Lung (tissue), 11 donors: ENCODE measurements at regions not wholly inside any gene's neighbourhood (a gene's known extent, or its start where the extent isn't known, plus 50 kb on each side); places are given as distances from the start of the nearest gene placed in this dataset.
"Not testable (repeated sequence)": the region's sequence is repeated elsewhere in the genome, so short reads cannot be mapped to it uniquely, and the experiment has no call there.

Experiments
- ATAC-seq: fragments of 200-7000 bp; cut with Tn5 transposase; one replicate; pipeline ENCODE4 v1.9.1; 2020; ENCODE audit warnings: moderate number of reproducible peaks; ENCODE audit not compliant: insufficient read depth, low FRiP score
- DNase-seq, 3 donors: peaks; one replicate each; pipeline ENCODE4 v3.0.0-alpha.2; 2013 to 2017
- H3K27ac ChIP-seq, 2 donors: one replicate each; pipeline ENCODE4 v1.5.1; 2013; ENCODE audit warnings: mild to moderate bottlenecking in 2 of 2, moderate library complexity in 2 of 2, control low read depth in 1 of 2, inconsistent platforms in 1 of 2, low read depth in 1 of 2, low read length in 1 of 2
- H3K27me3 ChIP-seq, 3 donors: one replicate each; pipeline ENCODE4 v1.5.1; 2013; ENCODE audit warnings: low read length in 2 of 3; ENCODE audit not compliant: control insufficient read depth in 3 of 3, insufficient read depth in 3 of 3
- H3K36me3 ChIP-seq, 4 donors: one replicate each; pipeline ENCODE4 v1.5.1; 2013; ENCODE audit warnings: low read length in 4 of 4, mild to moderate bottlenecking in 1 of 4, moderate library complexity in 1 of 4; ENCODE audit not compliant: control insufficient read depth in 4 of 4, insufficient read depth in 4 of 4
- H3K4me1 ChIP-seq, 5 donors: one replicate each; pipeline ENCODE4 v1.5.1; 2013; ENCODE audit warnings: low read length in 5 of 5, mild to moderate bottlenecking in 2 of 5, moderate library complexity in 1 of 5; ENCODE audit not compliant: control insufficient read depth in 5 of 5, insufficient read depth in 5 of 5
- H3K4me3 ChIP-seq: one replicate; pipeline ENCODE4 v1.5.1; 2013; ENCODE audit warnings: mild to moderate bottlenecking, control low read depth, moderate library complexity
- H3K9ac ChIP-seq, 2 donors: one replicate each; pipeline ENCODE4 v1.5.1; 2013; ENCODE audit warnings: low read length in 2 of 2, control low read depth in 1 of 2; ENCODE audit not compliant: insufficient read depth in 1 of 2
- H3K9me3 ChIP-seq, 4 donors: one replicate each; pipeline ENCODE4 v1.5.1; 2013; ENCODE audit warnings: low read length in 3 of 4, mild to moderate bottlenecking in 1 of 4, moderate library complexity in 1 of 4; ENCODE audit not compliant: control insufficient read depth in 4 of 4, insufficient read depth in 3 of 4
- CTCF ChIP-seq: IDR thresholded peaks from 2 replicates; pipeline ENCODE4 v1.5.1; 2012; ENCODE audit warnings: mild to moderate bottlenecking; ENCODE audit errors: control extremely low read depth, extremely low read depth
- WGBS, 2 donors: extraction: QIAGEN DNeasy Blood & Tissue Kit; methylation state at CpG; one replicate each; pipeline ENCODE4 v1.1.7; 2013; 5-methylcytosine and 5-hydroxymethylcytosine counted together
- donor health status: control.
- donor health status: control.
- donor health status: Bipolar disorder and iron deficiency.
- donor health status: healthy.
- donor health status: DM: yes; HTN: yes; CAD: no.

DNA sequence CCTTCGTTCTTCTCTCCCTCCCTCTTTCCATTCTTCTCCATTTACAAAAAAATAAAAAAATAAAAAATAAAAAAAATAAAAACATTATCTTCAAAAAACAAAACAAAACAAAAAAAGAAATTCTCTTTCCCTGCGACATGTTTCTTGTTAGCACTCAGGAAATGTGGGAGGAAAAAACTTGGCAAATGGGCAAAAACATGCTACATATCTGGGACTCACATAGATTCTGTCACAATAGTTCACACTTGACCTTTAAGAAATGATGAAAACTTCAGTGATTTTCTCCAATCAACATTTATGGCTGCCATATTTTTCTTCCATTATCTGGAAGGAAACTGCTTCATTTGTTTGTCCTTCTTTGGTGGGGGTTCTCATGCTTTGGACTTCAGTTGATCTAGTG, 109.3 kb downstream of the PRKAB2 start:
- Histone ChIP-seq H3K36me3 (no peaks in the 10 kb centered on the region), H3K27me3 (no peaks in the 10 kb centered on the region), H3K4me3 (no peak overlapping the region), H3K9me3 (peaks cover 0 to 4% (median 0%) of the 10 kb centered on the region in 4 donors), H3K4me1 (no peaks in the 10 kb centered on the region), H3K27ac (no peak overlapping the region), H3K9ac (no peak overlapping the region)
- no peak for TF ChIP-seq CTCF
- WGBS, 2 donors, result 53 to 82% methylated on average over 2 of the region's 2 CpGs
- DNase-seq (peak in 1 of 3 donors; percentile 91), ATAC-seq (no peak)

DNA sequence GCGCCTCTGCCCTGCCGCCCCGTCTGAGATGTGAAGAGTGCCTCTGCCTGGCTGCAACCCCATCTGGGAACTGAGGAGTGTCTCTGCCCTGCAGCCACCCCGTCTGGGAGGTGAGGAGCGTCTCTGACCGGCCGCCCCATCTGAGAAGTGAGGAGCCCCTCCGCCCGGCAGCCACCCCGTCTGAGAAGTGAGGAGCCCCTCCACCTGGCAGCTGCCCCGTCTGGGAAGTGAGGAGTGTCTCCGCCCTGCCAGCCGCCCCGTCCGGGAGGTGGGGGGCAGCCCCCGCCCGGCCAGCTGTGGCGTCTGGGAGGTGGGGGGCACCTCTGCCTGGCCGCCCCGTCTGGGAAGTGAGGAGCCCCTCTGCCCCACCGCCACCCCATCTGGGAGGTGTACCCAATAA, 110.4 kb downstream of the PRKAB2 start:
- ATAC-seq, result not testable (repeated sequence)

DNA sequence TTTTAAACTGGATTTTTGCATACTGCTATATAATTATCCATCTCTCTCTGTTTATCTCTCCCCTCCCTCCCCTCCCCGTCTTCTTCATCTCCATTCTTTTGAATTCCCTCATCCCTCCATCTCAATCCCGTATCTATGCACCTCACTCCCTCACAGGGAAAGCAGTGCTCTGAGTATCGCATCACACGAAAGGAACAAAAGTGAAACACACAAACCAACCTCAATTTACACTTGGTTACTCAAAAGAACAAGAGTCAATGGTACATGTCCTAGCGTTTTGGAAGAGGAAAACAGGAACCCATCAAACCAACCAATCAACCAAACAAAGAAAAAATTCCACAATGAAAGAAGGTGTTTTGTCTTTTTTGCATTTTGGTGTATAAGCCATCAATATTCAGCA, 115.1 kb downstream of the NBPF12 start:
- no peak for TF ChIP-seq CTCF
- DNase-seq, result no peak
- WGBS, 2 donors, result 85 to 91% methylated on average over 5 of the region's 5 CpGs
- H3K4me3 ChIP-seq, result no peak overlapping the region
- no peaks in the 10 kb centered on the region for H3K27me3 ChIP-seq
- no peak overlapping the region for H3K27ac ChIP-seq
- no peaks in the 10 kb centered on the region for H3K36me3 ChIP-seq
- H3K4me1 ChIP-seq, result peaks cover 0 to 1% (median 0%) of the 10 kb centered on the region in 5 donors
- H3K9ac ChIP-seq, result no peak overlapping the region
- ATAC-seq, result no peak
- no peaks in the 10 kb centered on the region for H3K9me3 ChIP-seq

More for the DNA sequence above, 110.4 kb downstream of the PRKAB2 start:
- H3K9ac ChIP-seq, H3K36me3 ChIP-seq, H3K4me3 ChIP-seq, H3K27me3 ChIP-seq, H3K4me1 ChIP-seq, H3K27ac ChIP-seq, DNase-seq, H3K9me3 ChIP-seq: not testable (repeated sequence)
- WGBS, 2 donors, result 92 to 96% methylated on average over 20 to 21 of the region's 21 CpGs

- TF ChIP-seq CTCF, result no peak
- DNase-seq (no peak), ATAC-seq (no peak)
Observed at GRCh38 chr1:147052677-147053076, 114.6 kb downstream of the NBPF12 start.

More at GRCh38 chr1:147052677-147053076, 114.6 kb downstream of the NBPF12 start:
- H3K36me3 ChIP-seq, result no peaks in the 10 kb centered on the region
- H3K4me1 ChIP-seq, result peaks cover 0 to 1% (median 0%) of the 10 kb centered on the region in 5 donors
- no peak overlapping the region for H3K9ac ChIP-seq
- 82 to 91% methylated on average over 5 of the region's 5 CpGs for WGBS, 2 donors
- no peaks in the 10 kb centered on the region for H3K9me3 ChIP-seq
- H3K4me3 ChIP-seq, result no peak overlapping the region
- no peaks in the 10 kb centered on the region for H3K27me3 ChIP-seq
- no peak overlapping the region for H3K27ac ChIP-seq
